OCI-LY7 (cell line): ENCODE measurements at regions not wholly inside any gene's neighbourhood (a gene's known extent, or its start where the extent isn't known, plus 50 kb on each side); places are given as distances from the start of the nearest gene placed in this dataset.

Source experiments
- CTCF ChIP-seq: fragments of 200-600 bp; sonication (generic); conservative IDR thresholded peaks from 2 replicates; pipeline ENCODE4 v1.5.1; 2014; ENCODE audit warnings: mild to moderate bottlenecking, antibody characterized with exemption, low read length, moderate library complexity, mixed read lengths
- EZH2phosphoT487 ChIP-seq: fragments of 200-600 bp; sonication (generic); IDR thresholded peaks from 2 replicates; pipeline ENCODE4 v1.6.1; 2018; ENCODE audit warnings: low read depth, borderline replicate concordance, mild to moderate bottlenecking, mixed run types, antibody characterized with exemption, low read length, moderate library complexity, mixed read lengths

GRCh38 chr2:72077702-72078169 is 69.9 kb downstream of the CYP26B1 start:
- TF ChIP-seq CTCF (no peak), EZH2phosphoT487 (no peak)
